Jurkat, Clone E6-1 (cell line): ENCODE measurements at regions not wholly inside any gene's neighbourhood (a gene's known extent, or its start where the extent isn't known, plus 50 kb on each side); places are given as distances from the start of the nearest gene placed in this dataset.
A peak's percentile ranks its signal among the peaks of the same experiment; 100 is the strongest.
"Not testable (repeated sequence)": the region's sequence is repeated elsewhere in the genome, so short reads cannot be mapped to it uniquely, and the experiment has no call there.

Experiments
- DNase-seq: peaks from one replicate; pipeline ENCODE4 v3.0.0-alpha.2; 2011; ENCODE audit warnings: low read depth, low spot score
- H3K4me3 ChIP-seq: 2 replicates; pipeline ENCODE4 v1.5.1; 2011; ENCODE audit warnings: mild to moderate bottlenecking, low read length, control low read depth, moderate library complexity

- DNase-seq = no peak
These were observed 255.1 kb downstream of the XPNPEP1 start for GRCh38 chr10:109668154-109668665.

GRCh38 chr10:109665321-109665720 is 258.0 kb downstream of the XPNPEP1 start:
- no peak for DNase-seq
- no peak overlapping the region for H3K4me3 ChIP-seq

More at GRCh38 chr10:109668154-109668665, 255.1 kb downstream of the XPNPEP1 start:
- H3K4me3 ChIP-seq = no peak overlapping the region

GRCh38 chr10:109664554-109664953 is 258.8 kb downstream of the XPNPEP1 start:
- H3K4me3 ChIP-seq = no peak overlapping the region

GRCh38 chr10:109663122-109663521 is 260.2 kb downstream of the XPNPEP1 start:
- DNase-seq = no peak
- H3K4me3 ChIP-seq = no peak overlapping the region

More at GRCh38 chr10:109664554-109664953, 258.8 kb downstream of the XPNPEP1 start:
- no peak for DNase-seq

- not testable (repeated sequence) for H3K4me3 ChIP-seq, DNase-seq
These were observed 270.7 kb downstream of the XPNPEP1 start for GRCh38 chr10:109652612-109653011.

GRCh38 chr10:109650228-109650627 is 273.1 kb downstream of the XPNPEP1 start:
- DNase-seq = no peak
- no peak overlapping the region for H3K4me3 ChIP-seq

GRCh38 chr10:109647627-109648026 is 275.7 kb downstream of the XPNPEP1 start:
- peak; percentile 16 for DNase-seq
- H3K4me3 ChIP-seq = no peak overlapping the region

GRCh38 chr10:109633846-109634245 is 289.5 kb downstream of the XPNPEP1 start:
- no peak overlapping the region for H3K4me3 ChIP-seq
- peak; percentile 15 for DNase-seq

GRCh38 chr10:109633017-109633416 is 290.3 kb downstream of the XPNPEP1 start:
- not testable (repeated sequence) for DNase-seq, H3K4me3 ChIP-seq

- no peak overlapping the region for H3K4me3 ChIP-seq
- no peak for DNase-seq
These were observed 298.4 kb downstream of the XPNPEP1 start for GRCh38 chr10:109624939-109625338.

- H3K4me3 ChIP-seq = no peak overlapping the region
- no peak for DNase-seq
These were observed 300.7 kb downstream of the XPNPEP1 start for GRCh38 chr10:109622566-109622965.

GRCh38 chr10:109620396-109620795 is 302.9 kb downstream of the XPNPEP1 start:
- no peak overlapping the region for H3K4me3 ChIP-seq
- no peak for DNase-seq

GRCh38 chr10:109619914-109620313 is 303.4 kb downstream of the XPNPEP1 start:
- no peak for DNase-seq
- no peak overlapping the region for H3K4me3 ChIP-seq

- DNase-seq = no peak
- H3K4me3 ChIP-seq = no peak overlapping the region
These were observed 304.6 kb downstream of the XPNPEP1 start for GRCh38 chr10:109618748-109619147.

- no peak overlapping the region for H3K4me3 ChIP-seq
- DNase-seq = no peak
These were observed 305.0 kb downstream of the XPNPEP1 start for GRCh38 chr10:109618301-109618700.

GRCh38 chr10:109616359-109616980 is 306.8 kb downstream of the XPNPEP1 start:
- no peak overlapping the region for H3K4me3 ChIP-seq
- no peak for DNase-seq

GRCh38 chr10:109595356-109595755 is 328.0 kb downstream of the XPNPEP1 start:
- not testable (repeated sequence) for DNase-seq, H3K4me3 ChIP-seq

- no peak overlapping the region for H3K4me3 ChIP-seq
- no peak for DNase-seq
These were observed 329.6 kb downstream of the XPNPEP1 start for GRCh38 chr10:109593682-109594081.

GRCh38 chr10:109592391-109592790 is 330.9 kb downstream of the XPNPEP1 start:
- no peak overlapping the region for H3K4me3 ChIP-seq
- no peak for DNase-seq

- no peak for DNase-seq
- H3K4me3 ChIP-seq = no peak overlapping the region
These were observed 331.7 kb downstream of the XPNPEP1 start for GRCh38 chr10:109591601-109592000.

GRCh38 chr10:109588259-109588658 is 335.1 kb downstream of the XPNPEP1 start:
- no peak for DNase-seq
- H3K4me3 ChIP-seq = no peak overlapping the region
